SU-DHL-6 (cell line): ENCODE measurements at regions not wholly inside any gene's neighbourhood (a gene's known extent, or its start where the extent isn't known, plus 50 kb on each side); places are given as distances from the start of the nearest gene placed in this dataset.

ENCODE experiments used
- CTCF ChIP-seq: fragments of 200-600 bp; sonication (generic); IDR thresholded peaks from one replicate; pipeline ENCODE4 v1.5.1; 2017; ENCODE audit warnings: antibody characterized with exemption, mild to moderate bottlenecking, low read length, moderate library complexity; ENCODE audit not compliant: insufficient read depth, poor library complexity, severe bottlenecking
- EZH2phosphoT487 ChIP-seq: fragments of 200-600 bp; sonication (generic), shearing (Covaris generic); conservative IDR thresholded peaks from 2 replicates; pipeline ENCODE4 v1.6.1; 2018; ENCODE audit warnings: mild to moderate bottlenecking, antibody characterized with exemption, low read length, moderate library complexity, mixed read lengths

- no peak for TF ChIP-seq CTCF
- no peak for TF ChIP-seq EZH2phosphoT487
These were observed 683.7 kb downstream of the TBL1XR1 start for GRCh38 chr3:176513604-176514003.
